GM18909 (cell line): ENCODE measurements at regions not wholly inside any gene's neighbourhood (a gene's known extent, or its start where the extent isn't known, plus 50 kb on each side); places are given as distances from the start of the nearest gene placed in this dataset.

Experiments used
- ATAC-seq: cut with Tn5 transposase; IDR thresholded peaks from one replicate; pipeline ENCODE4 v1.9.1; 2021; ENCODE audit warnings: mild to moderate bottlenecking; ENCODE audit not compliant: unreplicated experiment, poor library complexity

DNA sequence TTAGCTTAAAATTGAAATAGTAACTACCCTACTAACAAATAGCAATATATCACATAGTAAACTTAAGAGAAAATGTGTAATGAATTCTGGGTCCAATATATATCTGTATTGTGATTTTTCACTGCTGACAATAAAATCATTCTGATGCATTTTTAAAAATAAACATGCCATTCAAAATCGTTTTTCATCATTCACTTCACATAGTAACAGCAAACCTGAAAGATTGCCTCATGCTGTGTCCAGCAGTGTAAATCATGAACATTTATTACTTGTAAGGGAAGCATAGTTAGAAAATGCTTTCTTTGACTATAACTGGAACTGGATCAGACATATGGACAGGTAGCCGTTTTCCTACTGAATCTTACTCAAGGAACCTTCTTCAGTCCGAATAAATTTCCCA is 446.1 kb downstream of the UTRN start:
- no peak for ATAC-seq

DNA sequence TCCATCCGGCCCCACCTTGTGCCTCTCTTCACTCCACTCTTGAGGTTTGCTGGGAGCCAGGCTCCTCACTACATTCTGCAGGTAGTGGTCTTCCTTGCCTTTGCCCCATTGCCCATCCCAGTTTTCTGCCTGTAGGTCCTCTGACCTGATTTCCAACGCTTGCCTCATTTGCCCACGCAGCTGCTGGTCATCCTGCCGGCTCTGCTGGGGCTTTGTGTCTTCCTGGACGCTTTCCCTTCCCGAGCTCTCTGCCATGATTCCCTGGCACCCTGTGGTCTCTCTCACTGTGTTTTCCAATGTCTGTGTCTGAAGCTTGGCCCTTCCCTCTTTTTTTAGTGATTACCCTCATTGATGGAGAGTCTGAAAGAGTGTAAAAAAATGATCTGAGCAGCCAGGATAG is 451.6 kb downstream of the UTRN start:
- no peak for ATAC-seq

DNA sequence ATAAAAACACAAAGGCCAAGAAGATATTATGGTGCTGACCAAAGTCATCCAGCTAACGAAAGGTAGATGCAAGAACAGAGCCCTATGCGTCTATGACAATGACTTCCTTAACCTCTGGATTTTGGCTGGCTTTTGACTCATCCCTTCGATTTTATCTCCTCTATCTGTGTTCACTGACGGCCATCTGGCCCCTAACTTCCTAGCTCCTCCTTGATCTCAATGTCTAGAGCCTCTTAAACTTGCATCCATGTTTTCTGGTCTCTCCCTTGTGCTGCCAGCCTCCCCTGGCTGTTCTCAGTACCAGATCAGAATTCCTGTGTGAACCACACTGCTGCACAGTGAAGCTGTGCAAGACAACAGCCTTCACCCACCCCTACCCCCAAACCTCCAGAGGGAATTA is 452.9 kb downstream of the UTRN start:
- ATAC-seq, result no peak

- ATAC-seq, result no peak
Observed at GRCh38 chr6:144739873-144740272, 454.7 kb downstream of the UTRN start.

DNA sequence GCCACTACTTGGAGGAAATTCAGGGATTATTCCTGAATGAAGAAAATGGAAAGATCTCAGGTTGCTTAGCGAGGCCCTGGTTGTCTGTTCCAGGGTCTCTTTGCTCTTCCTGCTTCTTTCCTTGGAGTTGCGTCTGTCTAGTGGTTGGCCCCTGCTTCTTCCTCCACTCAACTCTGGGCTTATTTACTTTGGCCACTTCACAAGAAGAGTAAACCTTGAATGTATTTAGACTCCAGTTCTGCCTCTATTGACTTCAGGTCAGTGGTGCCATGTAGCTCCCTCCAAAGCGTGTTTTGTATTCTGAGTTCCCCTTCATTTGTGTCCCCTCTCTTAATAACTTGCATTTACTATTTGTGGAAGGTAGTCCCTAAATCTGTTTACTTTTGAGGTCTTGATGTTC is 456.5 kb downstream of the UTRN start:
- no peak for ATAC-seq

GRCh38 chr6:144742779-144743178 is 457.6 kb downstream of the UTRN start:
- no peak for ATAC-seq

DNA sequence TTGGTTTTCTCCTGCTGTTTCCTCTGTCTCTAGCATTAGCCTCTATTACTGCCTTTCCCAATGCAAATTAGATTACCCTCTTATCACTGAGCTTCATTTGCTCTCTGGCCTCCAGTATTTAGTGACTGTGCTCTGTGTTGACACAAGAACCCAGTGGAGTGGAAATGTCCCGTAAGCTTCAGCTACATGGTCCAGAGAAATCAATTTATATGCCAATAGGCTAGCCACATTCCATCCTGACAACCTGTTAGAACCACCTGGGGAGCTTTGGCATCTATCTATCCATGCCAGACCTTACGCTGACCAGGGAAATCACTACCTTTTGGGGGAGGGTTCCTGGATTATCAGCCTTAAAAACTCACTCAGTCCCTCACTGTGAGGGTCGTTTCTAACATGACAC is 459.6 kb downstream of the UTRN start:
- ATAC-seq, result no peak

- no peak for ATAC-seq
Observed at GRCh38 chr6:144745439-144745838, 460.3 kb downstream of the UTRN start.

DNA sequence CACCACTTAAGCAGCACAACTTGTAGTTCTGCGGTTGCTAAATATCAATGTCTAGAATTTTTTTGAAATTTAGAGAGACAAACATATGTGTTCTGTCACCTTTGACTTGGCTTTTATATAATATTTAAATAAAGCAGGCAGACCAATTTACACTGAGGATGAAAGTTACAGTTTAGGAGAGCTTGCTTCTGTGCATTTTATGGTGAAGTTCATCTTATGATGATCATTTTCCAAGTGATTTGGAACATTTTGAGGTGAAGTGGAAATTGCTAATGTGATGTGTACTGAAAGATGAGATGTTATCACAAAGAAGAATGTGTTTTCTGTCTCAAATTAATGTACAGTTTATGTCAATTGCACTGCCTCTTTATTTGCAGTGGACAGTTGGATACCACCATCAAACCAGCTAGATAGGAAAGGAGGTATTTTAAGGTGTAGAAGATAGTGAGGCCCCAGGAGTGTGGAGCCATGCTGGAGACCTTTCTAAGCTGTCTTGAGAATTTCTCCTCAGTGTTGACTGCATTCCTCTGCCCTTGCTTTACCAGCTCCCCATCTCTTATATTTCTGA is 461.9 kb downstream of the UTRN start:
- no peak for ATAC-seq

DNA sequence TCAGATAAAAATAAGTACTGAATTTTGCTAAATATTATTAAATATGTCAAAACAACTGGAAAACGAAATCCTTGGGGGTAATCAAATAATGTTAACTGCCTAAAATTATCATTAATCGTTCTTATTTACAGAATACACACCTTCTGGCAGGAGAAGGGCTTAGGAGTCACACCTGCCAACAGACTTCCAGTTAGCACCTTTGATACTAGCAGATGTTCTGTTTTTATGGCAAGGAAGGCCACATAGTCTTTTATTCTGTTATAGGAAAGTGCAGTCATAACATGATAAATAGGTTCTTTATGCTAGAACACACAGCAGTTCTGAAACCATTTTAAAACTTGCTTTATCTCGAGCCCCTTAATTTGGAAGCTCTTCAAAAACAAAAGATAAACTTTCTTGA is 464.1 kb downstream of the UTRN start:
- no peak for ATAC-seq

DNA sequence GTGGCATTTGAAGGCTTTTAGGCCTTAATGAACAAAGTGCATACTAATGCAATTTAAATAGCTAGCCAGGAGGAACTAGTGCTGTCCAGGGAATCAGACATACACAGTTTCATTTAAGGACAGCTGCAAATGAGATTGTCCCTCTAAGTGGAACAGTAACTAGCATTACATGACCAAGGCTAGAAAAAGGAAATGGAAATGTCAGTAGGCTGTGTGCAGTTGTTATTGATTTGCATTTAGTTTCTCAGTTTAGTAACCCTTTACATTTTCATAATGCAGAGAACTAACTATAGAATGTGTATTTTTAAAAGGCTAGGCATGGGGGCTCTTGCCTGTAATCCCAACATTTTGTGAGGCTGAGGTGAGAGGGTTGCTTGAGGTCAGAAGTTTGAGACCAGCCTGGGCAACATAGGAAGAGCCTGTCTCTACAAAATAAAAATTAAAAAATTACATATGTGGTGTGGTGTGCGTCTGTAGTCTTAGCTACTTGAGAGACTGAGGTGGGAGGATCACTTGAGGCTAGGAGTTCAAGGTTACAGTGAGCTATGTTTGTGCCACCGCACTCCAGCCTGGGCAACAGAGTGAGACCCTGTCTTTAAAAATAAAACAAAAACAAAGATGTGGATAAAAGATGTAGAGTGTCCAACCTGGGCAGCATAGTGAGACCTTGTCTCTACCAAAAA is 468.0 kb downstream of the UTRN start:
- peak; percentile 96 for ATAC-seq

- no peak for ATAC-seq
Observed at GRCh38 chr6:144756469-144756868, 471.3 kb downstream of the UTRN start.

GRCh38 chr6:144757299-144757698 is 472.2 kb downstream of the UTRN start:
- no peak for ATAC-seq

DNA sequence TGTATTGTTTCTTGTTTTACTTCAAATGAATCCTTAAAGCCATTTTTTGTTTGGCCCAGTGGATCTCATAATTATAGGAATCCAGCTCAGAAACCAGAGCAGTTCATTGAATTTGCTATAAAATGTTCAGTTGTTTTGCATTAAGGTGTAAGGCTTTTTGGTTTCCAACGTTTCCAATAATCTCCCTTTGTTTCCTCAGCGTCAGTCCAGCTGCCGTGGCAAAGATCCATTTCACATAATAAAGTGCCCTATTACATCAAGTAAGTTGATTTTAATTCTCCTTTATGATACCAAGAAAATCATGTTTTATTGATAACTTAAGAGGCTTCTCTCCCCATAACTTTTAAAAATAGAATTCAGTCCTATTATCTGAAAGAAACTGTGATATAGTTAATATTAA is 472.6 kb downstream of the UTRN start:
- no peak for ATAC-seq

- ATAC-seq, result peak; percentile 67
Observed at GRCh38 chr6:144758602-144759001, 473.5 kb downstream of the UTRN start.

GRCh38 chr6:144762469-144762868 is 477.3 kb downstream of the UTRN start:
- ATAC-seq, result no peak

DNA sequence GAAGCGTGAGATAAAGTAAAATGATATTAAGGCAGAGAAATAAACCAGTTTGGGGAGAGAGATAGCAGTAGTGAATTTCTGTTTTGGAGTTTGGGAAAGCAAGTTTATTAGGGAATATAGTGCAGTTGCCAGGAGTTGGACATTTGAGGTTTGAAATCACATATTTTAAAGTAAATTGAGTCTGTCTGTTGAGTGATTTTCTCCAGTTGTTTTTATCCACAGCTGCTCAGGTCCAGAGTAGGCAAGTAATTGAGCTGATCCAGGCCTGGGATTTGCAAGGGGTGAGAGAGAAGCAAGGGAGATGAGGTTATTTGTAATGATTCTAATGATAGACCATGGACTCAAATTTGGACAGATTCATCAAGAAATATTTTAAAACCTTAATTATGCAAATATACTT is 481.9 kb downstream of the UTRN start:
- ATAC-seq, result no peak

GRCh38 chr6:144768551-144769075 is 483.5 kb downstream of the UTRN start:
- ATAC-seq, result no peak

GRCh38 chr6:144769142-144769541 is 484.0 kb downstream of the UTRN start:
- ATAC-seq, result no peak

GRCh38 chr6:144776031-144776819 is 491.1 kb downstream of the UTRN start:
- no peak for ATAC-seq

GRCh38 chr6:144777249-144777648 is 492.1 kb downstream of the UTRN start:
- ATAC-seq, result peak; percentile 83
